HepG2 (cell line): ENCODE measurements at regions not wholly inside any gene's neighbourhood (a gene's known extent, or its start where the extent isn't known, plus 50 kb on each side); places are given as distances from the start of the nearest gene placed in this dataset.

Experiments used
- ATAC-seq: fragments of 200-7000 bp; cut with Tn5 transposase; 3 replicates; pipeline ENCODE4 v1.9.1; 2020; ENCODE audit warnings: mild to moderate bottlenecking, moderate library complexity
- BruUV-seq: library from RNA; stranded (reverse); fragments of 400-500 nt; replicated peaks from 2 replicates; lab custom pipeline; 2021; lab: Mats Ljungman, UMichigan
- CTCF ChIA-PET: fragments of 300-600 bp; formaldehyde crosslinking; extraction: SDS; loops from one replicate; lab custom pipeline; 2021; ENCODE audit warnings: low total read pairs, inconsistent platforms, low intra/inter-chr PET ratio; lab: Yijun Ruan, JAX
- POLR2A ChIA-PET: fragments of 350-600 bp; sonication (Branson Sonifier 250); formaldehyde crosslinking; loops from one replicate; lab custom pipeline; 2020; ENCODE audit warnings: antibody characterized with exemption, inconsistent platforms; lab: Yijun Ruan, JAX
- DNase-seq: peaks from one replicate; pipeline ENCODE4 v3.0.0-alpha.2; 2015; ENCODE audit warnings: low spot score
- FAIRE-seq: peaks from 3 replicates; lab custom pipeline; 2011; peaks lifted over from hg19 to GRCh38; lab: Jason Lieb, UNC
- H2AFZ ChIP-seq: one replicate; pipeline ENCODE4 v1.6.1; 2011; ENCODE audit warnings: low read length, inconsistent platforms
- H3K27ac ChIP-seq: fragments of 300-600 bp; 3 replicates; pipeline ENCODE4 v1.8.0; 2011; ENCODE audit warnings: mixed run types, mild to moderate bottlenecking, mixed read lengths, low read length, inconsistent platforms; ENCODE audit not compliant: insufficient read depth; ENCODE audit errors: extremely low read length
- H3K27me3 ChIP-seq, 2 experiments: fragments of 200-600 bp in 1 of 2; 2 replicates in 1 of 2; 3 replicates in 1 of 2; pipeline versions ENCODE4 v1.6.0 to v1.8.0; 2011; ENCODE audit warnings: low read length in 2 of 2, mild to moderate bottlenecking in 2 of 2, moderate library complexity in 2 of 2, inconsistent platforms in 1 of 2; ENCODE audit not compliant: insufficient read depth in 2 of 2, control insufficient read depth in 1 of 2
- H3K36me3 ChIP-seq, 2 experiments: fragments of 200-600 bp in 1 of 2; replicated peaks in 1 of 2; 2 replicates in 1 of 2; 3 replicates in 1 of 2; pipeline versions ENCODE4 v1.5.1 to v1.8.0; 2011; ENCODE audit warnings: low read length in 2 of 2, inconsistent platforms in 1 of 2; ENCODE audit not compliant: insufficient read depth in 2 of 2, control insufficient read depth in 1 of 2
- H3K4me1 ChIP-seq: 2 replicates; pipeline ENCODE4 v1.5.1; 2012; ENCODE audit warnings: low read length, inconsistent platforms; ENCODE audit not compliant: insufficient read depth
- H3K4me2 ChIP-seq: 2 replicates; pipeline ENCODE4 v1.6.0; 2011; ENCODE audit warnings: low read depth, low read length, inconsistent platforms
- H3K4me3 ChIP-seq, 3 experiments: fragments of 200-600 bp in 1 of 3; sonication (generic), shearing (Covaris generic) in 1 of 3; replicated peaks in 1 of 3; 2 replicates each; pipeline ENCODE4 v1.5.1; 2011 to 2016; ENCODE audit warnings: low read length in 3 of 3, inconsistent platforms in 2 of 3, low read depth in 2 of 3, mild to moderate bottlenecking in 2 of 3, control low read depth in 1 of 3, mixed read lengths in 1 of 3; ENCODE audit not compliant: insufficient read depth in 1 of 3
- H3K79me2 ChIP-seq: one replicate; pipeline ENCODE4 v1.6.1; 2011; ENCODE audit warnings: low read length, inconsistent platforms; ENCODE audit not compliant: insufficient read depth
- H3K9ac ChIP-seq: 2 replicates; pipeline ENCODE4 v1.6.0; 2011; ENCODE audit warnings: mild to moderate bottlenecking, low read depth, low read length, inconsistent platforms; ENCODE audit not compliant: insufficient read depth
- H3K9me3 ChIP-seq: 2 replicates; pipeline ENCODE4 v1.5.1; 2012; ENCODE audit warnings: mild to moderate bottlenecking, low read length
- H4K20me1 ChIP-seq: 2 replicates; pipeline ENCODE4 v1.6.0; 2011; ENCODE audit warnings: inconsistent platforms, mild to moderate bottlenecking, low read length, moderate library complexity; ENCODE audit not compliant: insufficient read depth
- CEBPB ChIP-seq: IDR thresholded peaks from 2 replicates; pipeline ENCODE4 v1.6.1; 2011; ENCODE audit warnings: low read depth, low read length, improper control_type of control experiment, borderline replicate concordance
- DNMT1 ChIP-seq: sonication (generic); formaldehyde crosslinking; IDR thresholded peaks from 2 replicates; pipeline ENCODE4 v1.5.1; 2020; ENCODE audit warnings: mild to moderate bottlenecking, missing genetic modification reagents
- GATAD1 ChIP-seq: IDR thresholded peaks from 2 replicates; pipeline ENCODE4 v1.6.1; 2016; ENCODE audit warnings: missing genetic modification reagents, missing compliant biosample characterization
- GTF2F1 ChIP-seq: fragments of 150-350 bp; IDR thresholded peaks from 2 replicates; pipeline ENCODE4 v1.6.1; 2014; ENCODE audit warnings: low read length
- IRX3 ChIP-seq: sonication (generic); formaldehyde crosslinking; IDR thresholded peaks from 2 replicates; pipeline ENCODE4 v1.8.1; 2023; ENCODE audit warnings: mild to moderate bottlenecking, low read depth, missing genetic modification reagents, borderline replicate concordance
- MED1 ChIP-seq: sonication (generic); formaldehyde crosslinking; IDR thresholded peaks from 2 replicates; pipeline ENCODE4 v1.4.0; 2020; ENCODE audit warnings: missing genetic modification reagents
- MTA1 ChIP-seq: sonication (generic); formaldehyde crosslinking; IDR thresholded peaks from 2 replicates; pipeline ENCODE4 v1.4.0; 2020; ENCODE audit warnings: missing genetic modification reagents, mild to moderate bottlenecking, borderline replicate concordance
- NR2F6 ChIP-seq, 2 experiments: IDR thresholded peaks; 2 replicates each; pipeline ENCODE4 v1.6.1; 2016; ENCODE audit warnings: antibody characterized with exemption in 1 of 2, mild to moderate bottlenecking in 1 of 2
- ZFP37 ChIP-seq: sonication (generic); formaldehyde crosslinking; IDR thresholded peaks from 2 replicates; pipeline ENCODE4 v1.4.0; 2020; ENCODE audit warnings: missing genetic modification reagents, borderline replicate concordance
- ZNF264 ChIP-seq: sonication (generic); formaldehyde crosslinking; IDR thresholded peaks from 2 replicates; pipeline ENCODE4 v1.4.0; 2020; ENCODE audit warnings: missing genetic modification reagents
- ZNF501 ChIP-seq: sonication (generic); formaldehyde crosslinking; IDR thresholded peaks from 2 replicates; pipeline ENCODE4 v1.5.1; 2020; ENCODE audit warnings: mild to moderate bottlenecking, moderate library complexity, missing genetic modification reagents
- ZNF619 ChIP-seq: sonication (generic); formaldehyde crosslinking; IDR thresholded peaks from 2 replicates; pipeline ENCODE4 v1.4.0; 2020; ENCODE audit warnings: mild to moderate bottlenecking, missing genetic modification reagents
- ZNF878 ChIP-seq: sonication (generic); formaldehyde crosslinking; IDR thresholded peaks from 2 replicates; pipeline ENCODE4 v1.8.1; 2023; ENCODE audit warnings: mild to moderate bottlenecking, missing genetic modification reagents, moderate library complexity
- WGBS: methylation state at CpG from one replicate; pipeline ENCODE4 v1.1.6; 2017; ENCODE audit warnings: low lambda C conversion rate; 5-methylcytosine and 5-hydroxymethylcytosine counted together
- in situ Hi-C: cut with HindIII; loops from 2 replicates; pipeline ENCODE4 v1.10.0; 2017; ENCODE audit warnings: low pct_unique_long_range_greater_than_20kb; ENCODE audit not compliant: extremely low pct_ligation_motif_present
- intact Hi-C: fragments of 100-400 bp; cut with micrococcal nuclease; formaldehyde crosslinking; loops from one replicate; pipeline ENCODE4 v1.10.0; 2022; ENCODE audit not compliant: unreplicated experiment
- TF ChIP-seq, protein P1 (sequence below): sonication (generic); formaldehyde crosslinking; IDR thresholded peaks from 2 replicates; pipeline ENCODE4 v1.5.0; 2020; ENCODE audit warnings: mild to moderate bottlenecking, missing genetic modification reagents
- TF ChIP-seq, protein P2 (sequence below): sonication (generic); formaldehyde crosslinking; conservative IDR thresholded peaks from 2 replicates; pipeline ENCODE4 v1.8.0; 2022; ENCODE audit warnings: mild to moderate bottlenecking, moderate library complexity, missing genetic modification reagents

DNA sequence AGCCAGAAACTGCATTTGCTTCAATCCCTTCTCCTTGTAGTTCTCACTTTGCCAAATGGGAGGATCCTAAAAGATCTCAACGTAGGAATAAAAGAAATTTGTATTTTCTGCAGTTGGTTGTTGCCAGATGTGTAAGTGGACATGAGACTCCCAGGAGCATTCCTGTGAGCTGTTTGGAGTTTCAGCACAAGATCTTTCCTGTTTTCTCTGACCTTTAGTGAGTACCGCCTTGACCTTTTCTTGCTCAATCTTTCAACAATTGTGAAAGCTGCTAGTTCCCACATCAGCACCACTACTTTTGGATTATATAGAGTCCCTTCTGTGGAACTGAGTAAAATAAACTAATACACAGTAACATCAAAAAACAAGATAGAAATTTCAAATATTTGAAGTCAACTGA is 683.8 kb upstream of the PABPC4L start:
- no peak overlapping the region for H3K4me3 ChIP-seq
- FAIRE-seq (no peak), DNase-seq (no peak), ATAC-seq (no peak)
- intact Hi-C loops (no loop called here), in situ Hi-C loops (no loop called here)
- H3K27me3 ChIP-seq = no peaks in the 10 kb centered on the region
- no peak overlapping the region for H3K4me2 ChIP-seq
- no peak overlapping the region for H3K27ac ChIP-seq
- no peaks in the 10 kb centered on the region for H3K36me3 ChIP-seq
- POLR2A ChIA-PET = no interaction called here
- H3K4me1 ChIP-seq = no peaks in the 10 kb centered on the region
- H4K20me1 ChIP-seq = no peaks in the 10 kb centered on the region
- no TSS peak for BruUV-seq
- H3K9ac ChIP-seq = no peak overlapping the region
- H3K79me2 ChIP-seq = no peaks in the 10 kb centered on the region
- peak; percentile 43; the same call in 1 of the 2 replicates for TF ChIP-seq NR2F6 (IDR thresholded peaks at IDR 0.05)
- peak; percentile 32; the same call in 1 of the 2 replicates for TF ChIP-seq NR2F6 (CRISPR knock-in tag; IDR thresholded peaks at IDR 0.05)
- TF ChIP-seq CEBPB = peak; percentile 4; the same call in 1 of the 2 replicates
- TF ChIP-seq ZNF619 = no peak
- WGBS = 4% methylated on average over 2 of the region's 2 CpGs
- H2AFZ ChIP-seq = no peak overlapping the region
- CTCF ChIA-PET = no interaction called here
- H3K9me3 ChIP-seq = no peaks in the 10 kb centered on the region

- Histone ChIP-seq H3K27me3 (no peaks in the 10 kb centered on the region), H3K36me3 (no peaks in the 10 kb centered on the region), H3K4me3 (no peak overlapping the region), H4K20me1 (no peaks in the 10 kb centered on the region), H3K27ac (no peak overlapping the region), H3K9me3 (no peaks in the 10 kb centered on the region), H2AFZ (no peak overlapping the region), H3K79me2 (no peaks in the 10 kb centered on the region), H3K4me2 (no peak overlapping the region), H3K9ac (no peak overlapping the region), H3K4me1 (no peaks in the 10 kb centered on the region)
- in situ Hi-C loops (no loop called here), intact Hi-C loops (no loop called here)
- FAIRE-seq (no peak), DNase-seq (no peak), ATAC-seq (no peak)
- 4% methylated on average over 1 of the region's 1 CpG for WGBS
- no TSS peak for BruUV-seq
- ChIA-PET POLR2A (no interaction called here), CTCF (no interaction called here)
- TF ChIP-seq ZNF501 (CRISPR knock-in tag) = no peak
- no peak for TF ChIP-seq ZNF264
- TF ChIP-seq, protein P1, sequence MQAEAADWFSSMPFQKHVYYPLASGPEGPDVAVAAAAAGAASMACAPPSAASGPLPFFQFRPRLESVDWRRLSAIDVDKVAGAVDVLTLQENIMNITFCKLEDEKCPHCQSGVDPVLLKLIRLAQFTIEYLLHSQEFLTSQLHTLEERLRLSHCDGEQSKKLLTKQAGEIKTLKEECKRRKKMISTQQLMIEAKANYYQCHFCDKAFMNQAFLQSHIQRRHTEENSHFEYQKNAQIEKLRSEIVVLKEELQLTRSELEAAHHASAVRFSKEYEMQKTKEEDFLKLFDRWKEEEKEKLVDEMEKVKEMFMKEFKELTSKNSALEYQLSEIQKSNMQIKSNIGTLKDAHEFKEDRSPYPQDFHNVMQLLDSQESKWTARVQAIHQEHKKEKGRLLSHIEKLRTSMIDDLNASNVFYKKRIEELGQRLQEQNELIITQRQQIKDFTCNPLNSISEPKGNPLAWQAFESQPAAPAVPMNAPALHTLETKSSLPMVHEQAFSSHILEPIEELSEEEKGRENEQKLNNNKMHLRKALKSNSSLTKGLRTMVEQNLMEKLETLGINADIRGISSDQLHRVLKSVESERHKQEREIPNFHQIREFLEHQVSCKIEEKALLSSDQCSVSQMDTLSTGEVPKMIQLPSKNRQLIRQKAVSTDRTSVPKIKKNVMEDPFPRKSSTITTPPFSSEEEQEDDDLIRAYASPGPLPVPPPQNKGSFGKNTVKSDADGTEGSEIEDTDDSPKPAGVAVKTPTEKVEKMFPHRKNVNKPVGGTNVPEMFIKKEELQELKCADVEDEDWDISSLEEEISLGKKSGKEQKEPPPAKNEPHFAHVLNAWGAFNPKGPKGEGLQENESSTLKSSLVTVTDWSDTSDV (CRISPR knock-in tag) = no peak
- no peak for TF ChIP-seq DNMT1 (CRISPR knock-in tag)
- no peak for TF ChIP-seq GTF2F1
- TF ChIP-seq ZNF878 (CRISPR knock-in tag) = no peak
- TF ChIP-seq IRX3 (CRISPR knock-in tag) = no peak
- TF ChIP-seq, protein P2, sequence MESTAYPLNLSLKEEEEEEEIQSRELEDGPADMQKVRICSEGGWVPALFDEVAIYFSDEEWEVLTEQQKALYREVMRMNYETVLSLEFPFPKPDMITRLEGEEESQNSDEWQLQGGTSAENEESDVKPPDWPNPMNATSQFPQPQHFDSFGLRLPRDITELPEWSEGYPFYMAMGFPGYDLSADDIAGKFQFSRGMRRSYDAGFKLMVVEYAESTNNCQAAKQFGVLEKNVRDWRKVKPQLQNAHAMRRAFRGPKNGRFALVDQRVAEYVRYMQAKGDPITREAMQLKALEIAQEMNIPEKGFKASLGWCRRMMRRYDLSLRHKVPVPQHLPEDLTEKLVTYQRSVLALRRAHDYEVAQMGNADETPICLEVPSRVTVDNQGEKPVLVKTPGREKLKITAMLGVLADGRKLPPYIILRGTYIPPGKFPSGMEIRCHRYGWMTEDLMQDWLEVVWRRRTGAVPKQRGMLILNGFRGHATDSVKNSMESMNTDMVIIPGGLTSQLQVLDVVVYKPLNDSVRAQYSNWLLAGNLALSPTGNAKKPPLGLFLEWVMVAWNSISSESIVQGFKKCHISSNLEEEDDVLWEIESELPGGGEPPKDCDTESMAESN (CRISPR knock-in tag) = no peak
- no peak for TF ChIP-seq MED1 (CRISPR knock-in tag)
- TF ChIP-seq GATAD1 (CRISPR knock-in tag) = no peak
- no peak for TF ChIP-seq ZFP37 (CRISPR knock-in tag)
- TF ChIP-seq MTA1 (CRISPR knock-in tag) = no peak
These were observed 682.4 kb upstream of the PABPC4L start for GRCh38 chr4:134883831-134884449.
